RWPE1 (cell line): ENCODE measurements at regions not wholly inside any gene's neighbourhood (a gene's known extent, or its start where the extent isn't known, plus 50 kb on each side); places are given as distances from the start of the nearest gene placed in this dataset.

Source experiments
- CTCF ChIA-PET: fragments of 350-600 bp; sonication (Branson Sonifier 250); formaldehyde crosslinking; extraction: SDS; loops from one replicate; lab custom pipeline; 2021; lab: Yijun Ruan, JAX
- POLR2A ChIA-PET: fragments of 400-600 bp; formaldehyde crosslinking; extraction: SDS; loops from one replicate; lab custom pipeline; 2020; ENCODE audit warnings: antibody characterized with exemption; ENCODE audit not compliant: low non-redundant PET; lab: Yijun Ruan, JAX
- DNase-seq: peaks from one replicate; pipeline ENCODE4 v3.0.0; 2012; ENCODE audit warnings: low spot score
- H3K27ac ChIP-seq: fragments of 450-650 bp; 2 replicates; pipeline ENCODE4 v1.5.1; 2017
- CTCF ChIP-seq: fragments of 450-650 bp; conservative IDR thresholded peaks from 2 replicates; pipeline ENCODE4 v1.5.1; 2017; ENCODE audit warnings: low read depth, mild to moderate bottlenecking

- DNase-seq, result no peak
- ChIA-PET CTCF (interaction anchor here (0.6 kb wide), 1 partner anchor 49 kb away, joined by 3 read pairs; no protein-coding TSS in a partner anchor), POLR2A (no interaction called here)
- TF ChIP-seq CTCF, result no peak
- H3K27ac ChIP-seq, result no peak overlapping the region
Observed at GRCh38 chr5:68698025-68698940, 395.5 kb upstream of the SLC30A5 start.

- CTCF ChIA-PET, result no interaction called here
- POLR2A ChIA-PET, result interaction anchor here (0.6 kb wide), 1 partner anchor 225 kb away, joined by 3 read pairs; no protein-coding TSS in a partner anchor
- DNase-seq, result no peak
- H3K27ac ChIP-seq, result no peak overlapping the region
- no peak for TF ChIP-seq CTCF
Observed at GRCh38 chr5:68699966-68700365, 393.8 kb upstream of the SLC30A5 start.

- POLR2A ChIA-PET, result no interaction called here
- CTCF ChIA-PET, result interaction anchor here (0.6 kb wide), 1 partner anchor 421 kb away, joined by 3 read pairs; no protein-coding TSS in a partner anchor
Observed at GRCh38 chr5:68707575-68707974, 386.2 kb upstream of the SLC30A5 start.

GRCh38 chr5:68708156-68708841 is 385.5 kb upstream of the SLC30A5 start:
- ChIA-PET POLR2A (interaction anchor here (0.6 kb wide), 1 partner anchor 43 kb away, joined by 3 read pairs; no protein-coding TSS in a partner anchor), CTCF (interaction anchor here (0.7 kb wide), 1 partner anchor 168 kb away, joined by 3 read pairs; no protein-coding TSS in a partner anchor)

More at GRCh38 chr5:68707575-68707974, 386.2 kb upstream of the SLC30A5 start:
- no peak overlapping the region for H3K27ac ChIP-seq
- no peak for TF ChIP-seq CTCF
- DNase-seq, result no peak

GRCh38 chr5:68708842-68709170 is 385.0 kb upstream of the SLC30A5 start:
- CTCF ChIA-PET, result no interaction called here
- no peak overlapping the region for H3K27ac ChIP-seq
- no peak for TF ChIP-seq CTCF
- POLR2A ChIA-PET, result interaction anchor here (0.6 kb wide), 1 partner anchor 42 kb away, joined by 3 read pairs; no protein-coding TSS in a partner anchor
- DNase-seq, result no peak

More at GRCh38 chr5:68708156-68708841, 385.5 kb upstream of the SLC30A5 start:
- TF ChIP-seq CTCF, result no peak
- no peak for DNase-seq
- no peak overlapping the region for H3K27ac ChIP-seq

- H3K27ac ChIP-seq, result no peak overlapping the region
- CTCF ChIA-PET, result no interaction called here
- no peak for DNase-seq
- POLR2A ChIA-PET, result interaction anchor here (0.6 kb wide), 1 partner anchor 42 kb away, joined by 3 read pairs; no protein-coding TSS in a partner anchor
- no peak for TF ChIP-seq CTCF
Observed at GRCh38 chr5:68709239-68709638, 384.6 kb upstream of the SLC30A5 start.
